ENCODE measurements at regions not wholly inside any gene's neighbourhood (a gene's known extent, or its start where the extent isn't known, plus 50 kb on each side); places are given as distances from the start of the nearest gene placed in this dataset.

- H2BK120ac ChIP-seq (replicated peaks; ENCODE audit: low read depth, low read length) = no peak overlapping the region
- H2BK20ac ChIP-seq (ENCODE audit: low read length) = no peak overlapping the region
- H3K4me2 ChIP-seq (ENCODE audit: insufficient read depth in 1 of 2, low read depth in 2 of 2, low read length in 2 of 2) = no peak overlapping the region
- POLR2A ChIA-PET (ENCODE audit: partially characterized antibody) = no interaction called here
- H3K9me3 ChIP-seq (ENCODE audit: insufficient read depth in 2 of 2, low read depth in 1 of 2, low read length in 1 of 2) = no peaks in the 10 kb centered on the region
- H3K18ac ChIP-seq (ENCODE audit: extremely low read depth, low read length) = no peak overlapping the region
- no peak overlapping the region for H4K91ac ChIP-seq (replicated peaks; ENCODE audit: insufficient read length, low read length)
- H3K79me1 ChIP-seq (ENCODE audit: low read depth, low read length) = no peaks in the 10 kb centered on the region
- no peak overlapping the region for H4K8ac ChIP-seq (ENCODE audit: extremely low read depth, insufficient read depth, low read length)
- H3K79me2 ChIP-seq (ENCODE audit: control insufficient read depth in 1 of 2, insufficient read depth in 2 of 2, low read length in 2 of 2) = no peaks in the 10 kb centered on the region
- no peaks in the 10 kb centered on the region for H3K36me3 ChIP-seq (ENCODE audit: control insufficient read depth in 2 of 4, insufficient read depth in 4 of 4, low read length in 3 of 4)
- WGBS, 2 experiments (ENCODE audit: extremely low coverage in 1 of 2, insufficient coverage in 1 of 2, insufficient read length in 1 of 2, insufficient replicate concordance in 2 of 2, low coverage in 1 of 2, low lambda C conversion rate in 2 of 2, missing lambda C conversion rate in 1 of 2) = 94% methylated on average over 1 of the region's 1 CpG; no CpG with 5 or more reads in 1 of the 2 experiments
- no peak overlapping the region for H4K5ac ChIP-seq (ENCODE audit: insufficient read length, low read depth, low read length)
- H3K56ac ChIP-seq (replicated peaks; ENCODE audit: insufficient read length, low read depth, low read length) = no peak overlapping the region
- no peak overlapping the region for H2BK15ac ChIP-seq (ENCODE audit: low read length)
- no peak overlapping the region for H3K9ac ChIP-seq (replicated peaks in 1 of 4; ENCODE audit: extremely low read depth in 1 of 4, low read depth in 3 of 4, low read length in 3 of 4)
- no peak overlapping the region for H3K4ac ChIP-seq (replicated peaks; ENCODE audit: insufficient read length, low read depth, low read length)
- FAIRE-seq = no peak
- H3K4me1 ChIP-seq (replicated peaks in 1 of 4; ENCODE audit: control insufficient read depth in 3 of 4, insufficient read depth in 4 of 4, low read length in 3 of 4) = peaks cover 0 to 3% (median 0%) of the 10 kb centered on the region in 4 experiments; a peak in 1 of 7 replicates
- H3K23me2 ChIP-seq (ENCODE audit: low read depth, low read length) = no peaks in the 10 kb centered on the region
- no peak overlapping the region for H2AFZ ChIP-seq (ENCODE audit: low read length)
- no peak for DNase-seq (ENCODE audit: low read depth in 1 of 2, low spot score in 2 of 2)
- CTCF ChIA-PET (ENCODE audit: partially characterized antibody) = interaction anchor here (0.7 to 1.3 kb wide), 2 partner anchors 17 to 48 kb away, joined by 3 read pairs; no protein-coding TSS in a partner anchor
- no peak overlapping the region for H3K23ac ChIP-seq (ENCODE audit: insufficient read length)
- H2BK12ac ChIP-seq (ENCODE audit: low read depth, low read length) = no peak overlapping the region
- TF ChIP-seq RNF2 (IDR thresholded peaks at IDR 0.05; ENCODE audit: borderline replicate concordance, low read depth, low read length, missing control alignments, poor library complexity, severe bottlenecking) = no peak
- no peaks in the 10 kb centered on the region for H4K20me1 ChIP-seq (replicated peaks in 1 of 2; ENCODE audit: control insufficient read depth in 1 of 2, insufficient read depth in 2 of 2, low read length in 2 of 2)
- no peaks in the 10 kb centered on the region for H3K27me3 ChIP-seq (replicated peaks in 1 of 4; ENCODE audit: control insufficient read depth in 3 of 4, extremely low read depth in 1 of 4, insufficient read depth in 3 of 4, low read length in 3 of 4)
- H2BK5ac ChIP-seq (ENCODE audit: low read depth, low read length) = no peak overlapping the region
- no peak overlapping the region for H3K27ac ChIP-seq (ENCODE audit: low read depth, low read length)
- H3K14ac ChIP-seq (ENCODE audit: insufficient read length) = no peak overlapping the region
- H2AK5ac ChIP-seq (ENCODE audit: low read depth, low read length) = no peak overlapping the region
- H3K4me3 ChIP-seq (ENCODE audit: extremely low read depth in 1 of 4, insufficient read depth in 2 of 4, low read depth in 3 of 4, low read length in 4 of 4) = no peak overlapping the region
These were observed 63.6 kb upstream of the ATP8A1 start for GRCh38 chr4:42720533-42720932.
